ENCODE measurements at regions not wholly inside any gene's neighbourhood (a gene's known extent, or its start where the extent isn't known, plus 50 kb on each side); places are given as distances from the start of the nearest gene placed in this dataset.

GRCh38 chr18:32542221-32542798 lies 71.6 kb upstream of the GAREM1 start:
- no peak for FAIRE-seq

GRCh38 chr18:32530947-32531651 lies 60.4 kb upstream of the GAREM1 start:
- no peak for FAIRE-seq

GRCh38 chr18:32529722-32530420 lies 59.2 kb upstream of the GAREM1 start:
- no peak for FAIRE-seq

DNA sequence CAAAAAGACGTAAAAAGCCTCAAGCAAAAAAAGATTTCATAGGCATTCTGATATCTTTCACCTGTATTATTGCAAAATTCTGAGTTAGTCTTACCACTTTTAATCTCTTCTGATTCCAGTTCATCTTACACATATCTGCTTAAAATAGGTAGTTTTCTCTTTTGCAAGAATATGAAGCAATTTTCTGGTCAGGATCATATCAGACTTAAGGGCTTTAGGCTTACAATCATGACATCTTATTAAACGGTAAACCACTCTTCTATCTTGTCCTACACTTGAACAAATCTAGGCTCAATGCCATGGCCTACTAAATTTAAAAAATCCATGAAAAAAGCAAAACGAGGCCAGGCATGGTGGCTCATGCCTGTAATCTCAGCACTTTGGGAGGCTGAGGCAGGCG lies 50.1 kb upstream of the GAREM1 start:
- FAIRE-seq, result no peak
